Mesenchymal stem cell (in vitro differentiated cells and primary cell): ENCODE measurements at regions not wholly inside any gene's neighbourhood (a gene's known extent, or its start where the extent isn't known, plus 50 kb on each side); places are given as distances from the start of the nearest gene placed in this dataset.

Experiments
- DNase-seq: peaks from one replicate; pipeline ENCODE4 v3.0.0-alpha.2; 2013
- H2AFZ ChIP-seq: one replicate; pipeline ENCODE4 v1.6.1; 2013; ENCODE audit warnings: low read depth, mild to moderate bottlenecking, control low read depth, inconsistent platforms, low read length, moderate library complexity
- H2AK5ac ChIP-seq: 2 replicates; pipeline ENCODE4 v1.6.1; 2013; ENCODE audit warnings: low read length, moderate library complexity, mild to moderate bottlenecking, inconsistent platforms; ENCODE audit not compliant: severe bottlenecking
- H2BK120ac ChIP-seq: one replicate; pipeline ENCODE4 v1.6.1; 2013; ENCODE audit warnings: low read depth, mild to moderate bottlenecking, inconsistent platforms, low read length, moderate library complexity
- H2BK12ac ChIP-seq, 2 experiments: one replicate each; pipeline ENCODE4 v1.6.1; 2013; ENCODE audit warnings: inconsistent platforms in 2 of 2, low read length in 2 of 2, mild to moderate bottlenecking in 2 of 2, moderate library complexity in 2 of 2, control low read depth in 1 of 2
- H2BK15ac ChIP-seq: one replicate; pipeline ENCODE4 v1.6.1; 2013; ENCODE audit warnings: mild to moderate bottlenecking, low read depth, inconsistent platforms; ENCODE audit not compliant: poor library complexity, severe bottlenecking
- H2BK5ac ChIP-seq: 2 replicates; pipeline ENCODE4 v1.6.1; 2013; ENCODE audit warnings: low read depth, mild to moderate bottlenecking, low read length, control low read depth, inconsistent platforms; ENCODE audit not compliant: poor library complexity, severe bottlenecking
- H3K14ac ChIP-seq, 2 experiments: one replicate each; pipeline ENCODE4 v1.6.1; 2013; ENCODE audit warnings: inconsistent platforms in 2 of 2, low read length in 2 of 2, control low read depth in 1 of 2, mild to moderate bottlenecking in 1 of 2, moderate library complexity in 1 of 2
- H3K18ac ChIP-seq, 2 experiments: one replicate each; pipeline ENCODE4 v1.6.1; 2013; ENCODE audit warnings: inconsistent platforms in 2 of 2, low read length in 2 of 2, control low read depth in 1 of 2, low read depth in 1 of 2, mild to moderate bottlenecking in 1 of 2
- H3K23ac ChIP-seq, 2 experiments: one replicate each; pipeline ENCODE4 v1.6.1; 2013; ENCODE audit warnings: inconsistent platforms in 2 of 2, low read length in 2 of 2, mild to moderate bottlenecking in 2 of 2, moderate library complexity in 2 of 2, control low read depth in 1 of 2
- H3K27ac ChIP-seq: 2 replicates; pipeline ENCODE4 v1.5.1; 2013; ENCODE audit warnings: mild to moderate bottlenecking, moderate library complexity, low read length, control low read depth, inconsistent platforms; ENCODE audit not compliant: poor library complexity, severe bottlenecking
- H3K27me3 ChIP-seq, 2 experiments: 2 replicates each; pipeline versions ENCODE4 v1.6.1 to v1.7.0; 2013; ENCODE audit warnings: low read length in 2 of 2, mild to moderate bottlenecking in 2 of 2, moderate library complexity in 2 of 2, control low read depth in 1 of 2, inconsistent platforms in 1 of 2; ENCODE audit not compliant: control insufficient read depth in 1 of 2, insufficient read depth in 1 of 2
- H3K36me3 ChIP-seq, 2 experiments: 2 replicates each; pipeline versions ENCODE4 v1.6.1 to v1.7.0; 2013; ENCODE audit warnings: low read length in 2 of 2, control low read depth in 1 of 2, inconsistent platforms in 1 of 2, low read depth in 1 of 2, mild to moderate bottlenecking in 1 of 2; ENCODE audit not compliant: insufficient read depth in 2 of 2, control insufficient read depth in 1 of 2
- H3K4ac ChIP-seq, 2 experiments: one replicate each; pipeline ENCODE4 v1.6.1; 2013; ENCODE audit warnings: inconsistent platforms in 2 of 2, low read length in 2 of 2, mild to moderate bottlenecking in 2 of 2, moderate library complexity in 2 of 2, control low read depth in 1 of 2, low read depth in 1 of 2
- H3K4me1 ChIP-seq: 2 replicates; pipeline ENCODE4 v1.6.1; 2013; ENCODE audit warnings: low read depth, low read length, control low read depth; ENCODE audit not compliant: control insufficient read depth, insufficient read depth
- H3K4me2 ChIP-seq: 2 replicates; pipeline ENCODE4 v1.6.1; 2013; ENCODE audit warnings: low read length, mild to moderate bottlenecking, inconsistent platforms; ENCODE audit not compliant: poor library complexity, severe bottlenecking
- H3K4me3 ChIP-seq, 2 experiments: 2 replicates each; pipeline versions ENCODE4 v1.5.1 to v1.7.0; 2013; ENCODE audit warnings: low read length in 2 of 2, mild to moderate bottlenecking in 2 of 2, control low read depth in 1 of 2, low read depth in 1 of 2; ENCODE audit not compliant: insufficient read depth in 1 of 2
- H3K79me1 ChIP-seq: replicated peaks from 2 replicates; pipeline ENCODE4 v1.6.1; 2013; ENCODE audit warnings: mild to moderate bottlenecking, control low read depth, low read length, inconsistent platforms; ENCODE audit not compliant: poor library complexity, severe bottlenecking
- H3K9ac ChIP-seq: 2 replicates; pipeline ENCODE4 v1.7.0; 2013; ENCODE audit warnings: mild to moderate bottlenecking, low read length, moderate library complexity
- H3K9me3 ChIP-seq: 2 replicates; pipeline ENCODE4 v1.7.0; 2013; ENCODE audit warnings: mild to moderate bottlenecking, low read length; ENCODE audit not compliant: control insufficient read depth
- H4K8ac ChIP-seq: one replicate; pipeline ENCODE4 v1.6.1; 2013; ENCODE audit warnings: inconsistent platforms, mild to moderate bottlenecking, low read length, moderate library complexity
- H4K91ac ChIP-seq: one replicate; pipeline ENCODE4 v1.6.1; 2013; ENCODE audit warnings: mild to moderate bottlenecking, low read length, inconsistent platforms
- WGBS: methylation state at CpG from one replicate; pipeline ENCODE4 v1.1.7; 2013; ENCODE audit warnings: mixed read lengths; 5-methylcytosine and 5-hydroxymethylcytosine counted together

- Histone ChIP-seq H3K18ac (no peak overlapping the region), H3K14ac (no peak overlapping the region), H3K27me3 (no peaks in the 10 kb centered on the region), H2BK12ac (no peak overlapping the region), H2AK5ac (no peak overlapping the region), H3K27ac (no peak overlapping the region), H3K36me3 (no peaks in the 10 kb centered on the region), H3K4me2 (no peak overlapping the region), H3K4me3 (no peak overlapping the region), H2BK5ac (no peak overlapping the region), H3K23ac (no peak overlapping the region), H3K79me1 (no peaks in the 10 kb centered on the region), H4K8ac (no peak overlapping the region), H4K91ac (no peak overlapping the region), H2BK15ac (no peak overlapping the region), H3K9me3 (no peaks in the 10 kb centered on the region), H2AFZ (no peak overlapping the region), H2BK120ac (no peak overlapping the region), H3K4me1 (peaks cover 2% of the 10 kb centered on the region), H3K4ac (no peak overlapping the region), H3K9ac (no peak overlapping the region)
- DNase-seq, result peak; percentile 45
- 24% methylated on average over 2 of the region's 3 CpGs for whole genome bisulfite sequencing
These were observed 108.3 kb upstream of the FER start for GRCh38 chr5:108639366-108639765.

- no peak overlapping the region for H3K4me2 ChIP-seq
- no peak for DNase-seq
- no peak overlapping the region for H3K14ac ChIP-seq
- H3K18ac ChIP-seq, result no peak overlapping the region
- no peak overlapping the region for H2AFZ ChIP-seq
- H3K23ac ChIP-seq, result no peak overlapping the region
- H3K36me3 ChIP-seq, result no peaks in the 10 kb centered on the region
- no peak overlapping the region for H2BK15ac ChIP-seq
- no peaks in the 10 kb centered on the region for H3K79me1 ChIP-seq
- no peak overlapping the region for H2BK12ac ChIP-seq
- WGBS, result 100% methylated on average over 2 of the region's 2 CpGs
- no peak overlapping the region for H3K4me3 ChIP-seq
- peaks cover 2% of the 10 kb centered on the region for H3K4me1 ChIP-seq
- H3K9ac ChIP-seq, result no peak overlapping the region
- H2BK120ac ChIP-seq, result no peak overlapping the region
- no peaks in the 10 kb centered on the region for H3K9me3 ChIP-seq
- H3K4ac ChIP-seq, result no peak overlapping the region
- no peak overlapping the region for H4K8ac ChIP-seq
- no peak overlapping the region for H2AK5ac ChIP-seq
- H3K27me3 ChIP-seq, result no peaks in the 10 kb centered on the region
- H4K91ac ChIP-seq, result no peak overlapping the region
- no peak overlapping the region for H2BK5ac ChIP-seq
- no peak overlapping the region for H3K27ac ChIP-seq
These were observed 109.7 kb upstream of the FER start for GRCh38 chr5:108638021-108638420.

- H3K27me3 ChIP-seq, result no peaks in the 10 kb centered on the region
- no peaks in the 10 kb centered on the region for H3K79me1 ChIP-seq
- no peak overlapping the region for H2BK5ac ChIP-seq
- H3K14ac ChIP-seq, result no peak overlapping the region
- no peak overlapping the region for H3K27ac ChIP-seq
- H2AFZ ChIP-seq, result no peak overlapping the region
- H2BK12ac ChIP-seq, result no peak overlapping the region
- H2AK5ac ChIP-seq, result no peak overlapping the region
- peak; percentile 79 for DNase-seq
- no peak overlapping the region for H4K91ac ChIP-seq
- H3K9ac ChIP-seq, result no peak overlapping the region
- peaks cover under 1% of the 10 kb centered on the region for H3K4me1 ChIP-seq
- WGBS, result no CpG with 5 or more reads among the region's 1 CpG
- no peaks in the 10 kb centered on the region for H3K36me3 ChIP-seq
- H3K18ac ChIP-seq, result no peak overlapping the region
- H3K4me2 ChIP-seq, result no peak overlapping the region
- H3K9me3 ChIP-seq, result no peaks in the 10 kb centered on the region
- H3K23ac ChIP-seq, result no peak overlapping the region
- no peak overlapping the region for H2BK120ac ChIP-seq
- H3K4ac ChIP-seq, result no peak overlapping the region
- H3K4me3 ChIP-seq, result no peak overlapping the region
- no peak overlapping the region for H2BK15ac ChIP-seq
- no peak overlapping the region for H4K8ac ChIP-seq
These were observed 110.6 kb upstream of the FER start for GRCh38 chr5:108637134-108637533.

- Histone ChIP-seq H3K27me3 (no peaks in the 10 kb centered on the region), H2AFZ (no peak overlapping the region), H3K9ac (no peak overlapping the region), H3K4me2 (no peak overlapping the region), H4K8ac (peak overlapping the region; percentile 8), H3K14ac (no peak overlapping the region), H2BK5ac (no peak overlapping the region), H3K4me1 (no peaks in the 10 kb centered on the region), H3K4ac (no peak overlapping the region), H3K4me3 (no peak overlapping the region), H2AK5ac (no peak overlapping the region), H3K27ac (no peak overlapping the region), H2BK12ac (no peak overlapping the region), H2BK120ac (no peak overlapping the region), H3K9me3 (no peaks in the 10 kb centered on the region), H2BK15ac (no peak overlapping the region), H4K91ac (no peak overlapping the region), H3K79me1 (no peaks in the 10 kb centered on the region), H3K36me3 (no peaks in the 10 kb centered on the region), H3K18ac (no peak overlapping the region), H3K23ac (no peak overlapping the region)
- no peak for DNase-seq
- WGBS, result no CpG with 5 or more reads among the region's 3 CpGs
These were observed 111.4 kb upstream of the FER start for GRCh38 chr5:108636135-108636853.
